H9 (cell line): ENCODE measurements at regions not wholly inside any gene's neighbourhood (a gene's known extent, or its start where the extent isn't known, plus 50 kb on each side); places are given as distances from the start of the nearest gene placed in this dataset.

Experiments used
- DNase-seq: peaks from one replicate; pipeline ENCODE4 v3.0.0-alpha.2; 2017
- H2AFZ ChIP-seq: one replicate; pipeline ENCODE4 v1.6.1; 2013; ENCODE audit warnings: mild to moderate bottlenecking, low read length, control low read depth, moderate library complexity
- H2AK5ac ChIP-seq: 2 replicates; pipeline ENCODE4 v1.6.1; 2013; ENCODE audit warnings: low read length, control low read depth, mixed read lengths; ENCODE audit not compliant: insufficient read length
- H2BK120ac ChIP-seq: one replicate; pipeline ENCODE4 v1.6.1; 2013; ENCODE audit warnings: low read depth, mild to moderate bottlenecking, low read length, control low read depth, inconsistent platforms; ENCODE audit not compliant: poor library complexity, severe bottlenecking
- H2BK12ac ChIP-seq: 2 replicates; pipeline ENCODE4 v1.6.1; 2013; ENCODE audit warnings: low read length, control low read depth, mixed read lengths, low read depth; ENCODE audit not compliant: insufficient read length
- H2BK15ac ChIP-seq: 2 replicates; pipeline ENCODE4 v1.6.1; 2013; ENCODE audit warnings: low read depth, low read length, control low read depth
- H2BK20ac ChIP-seq: one replicate; pipeline ENCODE4 v1.6.1; 2013; ENCODE audit warnings: low read depth, mild to moderate bottlenecking, low read length, control low read depth, inconsistent platforms; ENCODE audit not compliant: poor library complexity, severe bottlenecking
- H2BK5ac ChIP-seq: 2 replicates; pipeline ENCODE4 v1.6.1; 2013; ENCODE audit warnings: low read length, control low read depth, mixed read lengths; ENCODE audit not compliant: insufficient read length
- H3K14ac ChIP-seq: 2 replicates; pipeline ENCODE4 v1.6.1; 2013; ENCODE audit warnings: low read length, control low read depth; ENCODE audit not compliant: insufficient read depth
- H3K18ac ChIP-seq: 2 replicates; pipeline ENCODE4 v1.6.1; 2013; ENCODE audit warnings: low read depth, mild to moderate bottlenecking, mixed read lengths, low read length, control low read depth; ENCODE audit not compliant: insufficient read length
- H3K23ac ChIP-seq: 2 replicates; pipeline ENCODE4 v1.6.1; 2013; ENCODE audit warnings: low read length, control low read depth, mixed read lengths, low read depth; ENCODE audit not compliant: insufficient read length
- H3K23me2 ChIP-seq: 2 replicates; pipeline ENCODE4 v1.6.1; 2013; ENCODE audit warnings: low read depth, mild to moderate bottlenecking, mixed read lengths, low read length, control low read depth; ENCODE audit not compliant: insufficient read length, poor library complexity, severe bottlenecking
- H3K27ac ChIP-seq: 2 replicates; pipeline ENCODE4 v1.5.1; 2013; ENCODE audit warnings: low read length, control low read depth, mixed read lengths, low read depth; ENCODE audit not compliant: insufficient read length
- H3K27me3 ChIP-seq: 2 replicates; pipeline ENCODE4 v1.6.1; 2013; ENCODE audit warnings: low read length, control low read depth, inconsistent platforms; ENCODE audit not compliant: insufficient read depth
- H3K4ac ChIP-seq: 2 replicates; pipeline ENCODE4 v1.6.1; 2013; ENCODE audit warnings: low read depth, mild to moderate bottlenecking, control low read depth, inconsistent platforms, low read length, moderate library complexity
- H3K4me1 ChIP-seq: 2 replicates; pipeline ENCODE4 v1.6.1; 2013; ENCODE audit warnings: low read length, control low read depth, inconsistent platforms; ENCODE audit not compliant: insufficient read depth
- H3K4me2 ChIP-seq: 2 replicates; pipeline ENCODE4 v1.6.1; 2013; ENCODE audit warnings: low read length, control low read depth, mixed read lengths; ENCODE audit not compliant: insufficient read length, insufficient read depth
- H3K56ac ChIP-seq: 2 replicates; pipeline ENCODE4 v1.6.1; 2013; ENCODE audit warnings: low read depth, mild to moderate bottlenecking, mixed read lengths, low read length, control low read depth; ENCODE audit not compliant: insufficient read length
- H3K79me1 ChIP-seq: 2 replicates; pipeline ENCODE4 v1.6.1; 2013; ENCODE audit warnings: low read depth, mild to moderate bottlenecking, moderate library complexity, low read length, control low read depth, inconsistent platforms; ENCODE audit not compliant: insufficient read depth, poor library complexity, severe bottlenecking
- H3K79me2 ChIP-seq: 2 replicates; pipeline ENCODE4 v1.6.1; 2013; ENCODE audit warnings: low read length, control low read depth, inconsistent platforms; ENCODE audit not compliant: insufficient read depth
- H3K9ac ChIP-seq: 2 replicates; pipeline ENCODE4 v1.6.1; 2013; ENCODE audit warnings: low read length, control low read depth, mixed read lengths; ENCODE audit not compliant: insufficient read length; ENCODE audit errors: extremely low read depth
- H3K9me3 ChIP-seq: one replicate; pipeline ENCODE4 v1.6.1; 2013; ENCODE audit warnings: low read depth, low read length, inconsistent platforms; ENCODE audit not compliant: control insufficient read depth
- H3T11ph ChIP-seq: one replicate; pipeline ENCODE4 v1.6.1; 2013; ENCODE audit warnings: mild to moderate bottlenecking, low read length, control low read depth, inconsistent platforms
- H4K20me1 ChIP-seq: one replicate; pipeline ENCODE4 v1.6.1; 2013; ENCODE audit not compliant: control insufficient read depth, insufficient read length, insufficient read depth
- H4K5ac ChIP-seq: 2 replicates; pipeline ENCODE4 v1.6.1; 2013; ENCODE audit warnings: low read depth, mild to moderate bottlenecking, mixed read lengths, low read length, control low read depth; ENCODE audit not compliant: insufficient read length
- H4K8ac ChIP-seq: replicated peaks from 2 replicates; pipeline ENCODE4 v1.6.1; 2013; ENCODE audit warnings: low read length, control low read depth, mixed read lengths, low read depth; ENCODE audit not compliant: insufficient read length
- H4K91ac ChIP-seq: 2 replicates; pipeline ENCODE4 v1.6.1; 2013; ENCODE audit warnings: low read depth, mild to moderate bottlenecking, moderate library complexity, mixed read lengths, low read length, control low read depth; ENCODE audit not compliant: insufficient read length
- H3K27ac Mint-ChIP-seq, 3 experiments: 2 replicates in 2 of 3; 3 replicates in 1 of 3; pipeline ENCODE4 v1.8.0; 2020 to 2021; ENCODE audit warnings: mixed read lengths in 3 of 3, mild to moderate bottlenecking in 1 of 3, moderate library complexity in 1 of 3
- H3K27me3 Mint-ChIP-seq: 2 replicates; pipeline ENCODE4 v1.8.0; 2021; ENCODE audit warnings: low read depth, mild to moderate bottlenecking, moderate library complexity, mixed read lengths
- H3K36me3 Mint-ChIP-seq, 3 experiments: 2 replicates in 2 of 3; 3 replicates in 1 of 3; pipeline ENCODE4 v1.8.0; 2020 to 2021; ENCODE audit warnings: low read depth in 3 of 3, mixed read lengths in 3 of 3; ENCODE audit not compliant: insufficient read depth in 1 of 3
- H3K4me1 Mint-ChIP-seq, 2 experiments: 2 replicates each; pipeline ENCODE4 v1.8.0; 2020; ENCODE audit warnings: mixed read lengths in 2 of 2
- H3K4me3 Mint-ChIP-seq, 2 experiments: 2 replicates in 1 of 2; 3 replicates in 1 of 2; pipeline ENCODE4 v1.8.0; 2020 to 2021; ENCODE audit warnings: mild to moderate bottlenecking in 2 of 2, mixed read lengths in 2 of 2, moderate library complexity in 1 of 2
- H3K9me3 Mint-ChIP-seq, 2 experiments: 2 replicates in 1 of 2; 3 replicates in 1 of 2; pipeline ENCODE4 v1.8.0; 2020; ENCODE audit warnings: mild to moderate bottlenecking in 2 of 2, mixed read lengths in 2 of 2, moderate library complexity in 1 of 2
- TF ChIP-seq, protein P1 (sequence below): fragments of 200-600 bp; sonication (generic); conservative IDR thresholded peaks from 3 replicates; pipeline ENCODE4 v1.8.0; 2021; ENCODE audit warnings: antibody characterized with exemption, mild to moderate bottlenecking

DNA sequence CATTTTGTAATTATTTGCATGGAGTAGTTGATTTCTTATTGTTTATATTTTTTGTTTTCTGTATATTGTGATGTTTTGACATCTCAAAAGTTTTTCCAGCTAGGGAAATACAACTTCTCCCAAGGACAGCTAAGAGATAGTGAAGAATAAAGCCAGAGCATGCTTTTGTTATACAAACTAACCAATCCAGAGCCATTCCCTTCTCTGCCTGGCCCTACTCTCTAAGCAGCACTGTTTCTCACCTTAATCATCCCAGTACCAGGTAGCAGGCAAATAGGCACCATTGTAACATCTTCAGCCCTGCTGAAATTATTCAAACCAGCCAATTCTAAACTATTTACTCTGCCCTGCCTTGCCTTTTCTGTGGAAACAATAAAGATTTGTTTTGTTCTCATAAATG lies 1063.4 kb upstream of the CHAC2 start:
- no peaks in the 10 kb centered on the region for H3K27me3 Mint-ChIP-seq
- Histone ChIP-seq H3K9ac (no peak overlapping the region), H2BK12ac (no peak overlapping the region), H2AFZ (no peak overlapping the region), H3K4me1 (peaks cover 4% of the 10 kb centered on the region; the same call in 1 of the 2 replicates), H4K20me1 (no peaks in the 10 kb centered on the region), H3K27me3 (no peaks in the 10 kb centered on the region), H3K56ac (no peak overlapping the region), H3K14ac (no peak overlapping the region), H2BK120ac (no peak overlapping the region), H2BK20ac (no peak overlapping the region), H3K27ac (no peak overlapping the region), H4K5ac (no peak overlapping the region), H3K18ac (no peak overlapping the region), H3T11ph (no peak overlapping the region), H3K4me2 (no peak overlapping the region), H3K23me2 (no peaks in the 10 kb centered on the region), H3K79me1 (no peaks in the 10 kb centered on the region), H2BK15ac (no peak overlapping the region), H2BK5ac (no peak overlapping the region), H3K4ac (no peak overlapping the region), H4K8ac (no peak overlapping the region), H3K9me3 (no peaks in the 10 kb centered on the region), H2AK5ac (no peak overlapping the region), H3K23ac (no peak overlapping the region), H3K79me2 (no peaks in the 10 kb centered on the region), H4K91ac (no peak overlapping the region)
- H3K27ac Mint-ChIP-seq = no peak overlapping the region
- DNase-seq = no peak
- TF ChIP-seq, protein P1, sequence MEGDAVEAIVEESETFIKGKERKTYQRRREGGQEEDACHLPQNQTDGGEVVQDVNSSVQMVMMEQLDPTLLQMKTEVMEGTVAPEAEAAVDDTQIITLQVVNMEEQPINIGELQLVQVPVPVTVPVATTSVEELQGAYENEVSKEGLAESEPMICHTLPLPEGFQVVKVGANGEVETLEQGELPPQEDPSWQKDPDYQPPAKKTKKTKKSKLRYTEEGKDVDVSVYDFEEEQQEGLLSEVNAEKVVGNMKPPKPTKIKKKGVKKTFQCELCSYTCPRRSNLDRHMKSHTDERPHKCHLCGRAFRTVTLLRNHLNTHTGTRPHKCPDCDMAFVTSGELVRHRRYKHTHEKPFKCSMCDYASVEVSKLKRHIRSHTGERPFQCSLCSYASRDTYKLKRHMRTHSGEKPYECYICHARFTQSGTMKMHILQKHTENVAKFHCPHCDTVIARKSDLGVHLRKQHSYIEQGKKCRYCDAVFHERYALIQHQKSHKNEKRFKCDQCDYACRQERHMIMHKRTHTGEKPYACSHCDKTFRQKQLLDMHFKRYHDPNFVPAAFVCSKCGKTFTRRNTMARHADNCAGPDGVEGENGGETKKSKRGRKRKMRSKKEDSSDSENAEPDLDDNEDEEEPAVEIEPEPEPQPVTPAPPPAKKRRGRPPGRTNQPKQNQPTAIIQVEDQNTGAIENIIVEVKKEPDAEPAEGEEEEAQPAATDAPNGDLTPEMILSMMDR = no peak
- H3K4me1 Mint-ChIP-seq = peaks cover 21 to 23% of the 10 kb centered on the region in 2 experiments
- H3K9me3 Mint-ChIP-seq = peaks cover 2 to 4% of the 10 kb centered on the region in 2 experiments; a peak in 1 of 5 replicates
- H3K4me3 Mint-ChIP-seq = no peak overlapping the region
- H3K36me3 Mint-ChIP-seq = peaks cover 0 to 4% (median 0%) of the 10 kb centered on the region in 3 experiments; a peak in 1 of 7 replicates
